Mesenchymal stem cell (in vitro differentiated cells and primary cell): ENCODE measurements at regions not wholly inside any gene's neighbourhood (a gene's known extent, or its start where the extent isn't known, plus 50 kb on each side); places are given as distances from the start of the nearest gene placed in this dataset.

Experiments used
- DNase-seq: peaks from one replicate; pipeline ENCODE4 v3.0.0-alpha.2; 2013
- H2AFZ ChIP-seq: one replicate; pipeline ENCODE4 v1.6.1; 2013; ENCODE audit warnings: low read depth, mild to moderate bottlenecking, control low read depth, inconsistent platforms, low read length, moderate library complexity
- H2AK5ac ChIP-seq: 2 replicates; pipeline ENCODE4 v1.6.1; 2013; ENCODE audit warnings: low read length, moderate library complexity, mild to moderate bottlenecking, inconsistent platforms; ENCODE audit not compliant: severe bottlenecking
- H2BK120ac ChIP-seq: one replicate; pipeline ENCODE4 v1.6.1; 2013; ENCODE audit warnings: low read depth, mild to moderate bottlenecking, inconsistent platforms, low read length, moderate library complexity
- H2BK12ac ChIP-seq, 2 experiments: one replicate each; pipeline ENCODE4 v1.6.1; 2013; ENCODE audit warnings: inconsistent platforms in 2 of 2, low read length in 2 of 2, mild to moderate bottlenecking in 2 of 2, moderate library complexity in 2 of 2, control low read depth in 1 of 2
- H2BK15ac ChIP-seq: one replicate; pipeline ENCODE4 v1.6.1; 2013; ENCODE audit warnings: mild to moderate bottlenecking, low read depth, inconsistent platforms; ENCODE audit not compliant: poor library complexity, severe bottlenecking
- H2BK5ac ChIP-seq: 2 replicates; pipeline ENCODE4 v1.6.1; 2013; ENCODE audit warnings: low read depth, mild to moderate bottlenecking, low read length, control low read depth, inconsistent platforms; ENCODE audit not compliant: poor library complexity, severe bottlenecking
- H3K14ac ChIP-seq, 2 experiments: one replicate each; pipeline ENCODE4 v1.6.1; 2013; ENCODE audit warnings: inconsistent platforms in 2 of 2, low read length in 2 of 2, control low read depth in 1 of 2, mild to moderate bottlenecking in 1 of 2, moderate library complexity in 1 of 2
- H3K18ac ChIP-seq, 2 experiments: one replicate each; pipeline ENCODE4 v1.6.1; 2013; ENCODE audit warnings: inconsistent platforms in 2 of 2, low read length in 2 of 2, control low read depth in 1 of 2, low read depth in 1 of 2, mild to moderate bottlenecking in 1 of 2
- H3K23ac ChIP-seq, 2 experiments: one replicate each; pipeline ENCODE4 v1.6.1; 2013; ENCODE audit warnings: inconsistent platforms in 2 of 2, low read length in 2 of 2, mild to moderate bottlenecking in 2 of 2, moderate library complexity in 2 of 2, control low read depth in 1 of 2
- H3K27ac ChIP-seq: 2 replicates; pipeline ENCODE4 v1.5.1; 2013; ENCODE audit warnings: mild to moderate bottlenecking, moderate library complexity, low read length, control low read depth, inconsistent platforms; ENCODE audit not compliant: poor library complexity, severe bottlenecking
- H3K27me3 ChIP-seq, 2 experiments: 2 replicates each; pipeline versions ENCODE4 v1.6.1 to v1.7.0; 2013; ENCODE audit warnings: low read length in 2 of 2, mild to moderate bottlenecking in 2 of 2, moderate library complexity in 2 of 2, control low read depth in 1 of 2, inconsistent platforms in 1 of 2; ENCODE audit not compliant: control insufficient read depth in 1 of 2, insufficient read depth in 1 of 2
- H3K36me3 ChIP-seq, 2 experiments: 2 replicates each; pipeline versions ENCODE4 v1.6.1 to v1.7.0; 2013; ENCODE audit warnings: low read length in 2 of 2, control low read depth in 1 of 2, inconsistent platforms in 1 of 2, low read depth in 1 of 2, mild to moderate bottlenecking in 1 of 2; ENCODE audit not compliant: insufficient read depth in 2 of 2, control insufficient read depth in 1 of 2
- H3K4ac ChIP-seq, 2 experiments: one replicate each; pipeline ENCODE4 v1.6.1; 2013; ENCODE audit warnings: inconsistent platforms in 2 of 2, low read length in 2 of 2, mild to moderate bottlenecking in 2 of 2, moderate library complexity in 2 of 2, control low read depth in 1 of 2, low read depth in 1 of 2
- H3K4me1 ChIP-seq: 2 replicates; pipeline ENCODE4 v1.6.1; 2013; ENCODE audit warnings: low read depth, low read length, control low read depth; ENCODE audit not compliant: control insufficient read depth, insufficient read depth
- H3K4me2 ChIP-seq: 2 replicates; pipeline ENCODE4 v1.6.1; 2013; ENCODE audit warnings: low read length, mild to moderate bottlenecking, inconsistent platforms; ENCODE audit not compliant: poor library complexity, severe bottlenecking
- H3K4me3 ChIP-seq, 2 experiments: 2 replicates each; pipeline versions ENCODE4 v1.5.1 to v1.7.0; 2013; ENCODE audit warnings: low read length in 2 of 2, mild to moderate bottlenecking in 2 of 2, control low read depth in 1 of 2, low read depth in 1 of 2; ENCODE audit not compliant: insufficient read depth in 1 of 2
- H3K79me1 ChIP-seq: replicated peaks from 2 replicates; pipeline ENCODE4 v1.6.1; 2013; ENCODE audit warnings: mild to moderate bottlenecking, control low read depth, low read length, inconsistent platforms; ENCODE audit not compliant: poor library complexity, severe bottlenecking
- H3K9ac ChIP-seq: 2 replicates; pipeline ENCODE4 v1.7.0; 2013; ENCODE audit warnings: mild to moderate bottlenecking, low read length, moderate library complexity
- H3K9me3 ChIP-seq: 2 replicates; pipeline ENCODE4 v1.7.0; 2013; ENCODE audit warnings: mild to moderate bottlenecking, low read length; ENCODE audit not compliant: control insufficient read depth
- H4K8ac ChIP-seq: one replicate; pipeline ENCODE4 v1.6.1; 2013; ENCODE audit warnings: inconsistent platforms, mild to moderate bottlenecking, low read length, moderate library complexity
- H4K91ac ChIP-seq: one replicate; pipeline ENCODE4 v1.6.1; 2013; ENCODE audit warnings: mild to moderate bottlenecking, low read length, inconsistent platforms
- WGBS: methylation state at CpG from one replicate; pipeline ENCODE4 v1.1.7; 2013; ENCODE audit warnings: mixed read lengths; 5-methylcytosine and 5-hydroxymethylcytosine counted together

GRCh38 chr18:8507915-8508705, 101.1 kb upstream of the RAB12 start:
- Histone ChIP-seq H3K4me2 (no peak overlapping the region), H3K79me1 (no peaks in the 10 kb centered on the region), H4K91ac (no peak overlapping the region), H3K23ac (no peak overlapping the region), H3K27me3 (peaks cover 26 to 44% of the 10 kb centered on the region in 2 experiments), H2AK5ac (no peak overlapping the region), H4K8ac (no peak overlapping the region), H3K36me3 (no peaks in the 10 kb centered on the region), H2BK12ac (no peak overlapping the region), H2BK15ac (no peak overlapping the region), H3K9ac (no peak overlapping the region), H2BK120ac (no peak overlapping the region), H3K27ac (no peak overlapping the region), H3K18ac (no peak overlapping the region), H3K4me3 (no peak overlapping the region), H3K4me1 (no peaks in the 10 kb centered on the region), H3K14ac (no peak overlapping the region), H3K9me3 (no peaks in the 10 kb centered on the region), H2AFZ (no peak overlapping the region), H3K4ac (no peak overlapping the region), H2BK5ac (no peak overlapping the region)
- no peak for DNase-seq
- 83% methylated on average over 7 of the region's 10 CpGs for WGBS

GRCh38 chr18:8513249-8513648, 96.0 kb upstream of the RAB12 start:
- Histone ChIP-seq H2BK12ac (no peak overlapping the region), H3K4ac (no peak overlapping the region), H3K4me2 (no peak overlapping the region), H2AK5ac (no peak overlapping the region), H3K23ac (no peak overlapping the region), H3K79me1 (no peaks in the 10 kb centered on the region), H3K4me1 (no peaks in the 10 kb centered on the region), H3K27me3 (peaks cover 46 to 56% of the 10 kb centered on the region in 2 experiments), H3K36me3 (no peaks in the 10 kb centered on the region), H4K8ac (no peak overlapping the region), H3K27ac (no peak overlapping the region), H2BK120ac (no peak overlapping the region), H2BK15ac (no peak overlapping the region), H3K14ac (no peak overlapping the region), H3K9ac (no peak overlapping the region), H3K18ac (no peak overlapping the region), H3K9me3 (no peaks in the 10 kb centered on the region), H2BK5ac (no peak overlapping the region), H4K91ac (no peak overlapping the region), H3K4me3 (no peak overlapping the region), H2AFZ (no peak overlapping the region)
- 96% methylated on average over 5 of the region's 5 CpGs for WGBS
- no peak for DNase-seq

DNA sequence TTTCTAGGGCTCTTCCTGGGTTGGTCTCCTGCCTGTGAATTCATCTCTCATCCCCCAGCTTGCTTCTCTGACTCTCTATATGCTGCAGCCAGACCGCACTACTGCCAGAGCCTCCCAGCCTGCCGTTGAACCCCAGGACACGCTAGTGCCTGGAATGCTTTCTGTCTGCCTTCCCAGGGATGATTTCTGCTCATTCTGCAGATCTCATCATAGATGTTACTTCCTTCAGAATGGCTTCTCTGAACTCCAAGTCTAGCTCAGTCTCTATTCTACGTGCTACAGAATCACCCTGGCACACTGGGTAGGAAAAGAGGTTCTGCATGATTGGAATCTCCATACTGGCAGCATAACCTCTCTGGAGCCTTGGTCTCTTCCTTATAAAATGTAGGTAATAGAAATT, 94.8 kb upstream of the RAB12 start:
- 94% methylated on average over 4 of the region's 4 CpGs for WGBS
- no peak overlapping the region for H2BK120ac ChIP-seq

GRCh38 chr18:8515142-8515865, 93.9 kb upstream of the RAB12 start:
- Histone ChIP-seq H3K27ac (no peak overlapping the region), H4K91ac (no peak overlapping the region), H2BK15ac (no peak overlapping the region), H3K9me3 (peaks cover 1% of the 10 kb centered on the region), H3K23ac (no peak overlapping the region), H3K4me3 (no peak overlapping the region), H3K4me1 (no peaks in the 10 kb centered on the region), H3K36me3 (no peaks in the 10 kb centered on the region), H3K4me2 (no peak overlapping the region), H2BK5ac (no peak overlapping the region), H2BK120ac (no peak overlapping the region), H2AK5ac (no peak overlapping the region), H3K79me1 (no peaks in the 10 kb centered on the region), H4K8ac (no peak overlapping the region), H2AFZ (no peak overlapping the region), H3K4ac (no peak overlapping the region), H3K27me3 (peaks cover 48 to 68% of the 10 kb centered on the region in 2 experiments), H2BK12ac (no peak overlapping the region), H3K14ac (no peak overlapping the region), H3K9ac (no peak overlapping the region), H3K18ac (no peak overlapping the region)
- no peak for DNase-seq
- 71% methylated on average over 9 of the region's 9 CpGs for WGBS

More for the DNA sequence above, 94.8 kb upstream of the RAB12 start:
- Histone ChIP-seq H3K4me2 (no peak overlapping the region), H3K36me3 (no peaks in the 10 kb centered on the region), H3K4ac (no peak overlapping the region), H3K9ac (no peak overlapping the region), H3K4me3 (no peak overlapping the region), H2BK5ac (no peak overlapping the region), H2BK12ac (no peak overlapping the region), H2AK5ac (no peak overlapping the region), H3K27ac (no peak overlapping the region), H3K27me3 (peaks cover 46 to 65% of the 10 kb centered on the region in 2 experiments), H4K8ac (no peak overlapping the region), H3K4me1 (no peaks in the 10 kb centered on the region), H2BK15ac (no peak overlapping the region), H3K14ac (no peak overlapping the region), H3K79me1 (no peaks in the 10 kb centered on the region), H3K18ac (no peak overlapping the region), H4K91ac (no peak overlapping the region), H2AFZ (no peak overlapping the region), H3K9me3 (no peaks in the 10 kb centered on the region), H3K23ac (no peak overlapping the region)
- no peak for DNase-seq
